HEK293 (cell line): ENCODE measurements at regions not wholly inside any gene's neighbourhood (a gene's known extent, or its start where the extent isn't known, plus 50 kb on each side); places are given as distances from the start of the nearest gene placed in this dataset.

ENCODE experiments used
- CTCF ChIA-PET: fragments of 350-600 bp; formaldehyde crosslinking; extraction: SDS; loops from one replicate; lab custom pipeline; 2021; ENCODE audit warnings: antibody characterized with exemption; lab: Yijun Ruan, JAX
- POLR2A ChIA-PET: fragments of 300-600 bp; formaldehyde crosslinking; extraction: SDS; loops from one replicate; lab custom pipeline; 2020; ENCODE audit warnings: antibody characterized with exemption, inconsistent platforms; lab: Yijun Ruan, JAX
- H3K27ac ChIP-seq: fragments of 200-500 bp; sonication (Bioruptor generic); 2 replicates; pipeline ENCODE4 v1.5.1; 2014; ENCODE audit warnings: low read depth, low read length, control low read depth, inconsistent platforms; ENCODE audit errors: extremely low read depth
- H3K36me3 ChIP-seq, 2 experiments: fragments of 200-500 bp in 1 of 2; sonication (Bioruptor generic) in 1 of 2; 1 replicate in 1 of 2; 2 replicates in 1 of 2; pipeline ENCODE4 v1.5.1; 2014 to 2017; ENCODE audit warnings: inconsistent platforms in 2 of 2, low read length in 2 of 2; ENCODE audit not compliant: control insufficient read depth in 2 of 2, insufficient read depth in 1 of 2
- H3K4me1 ChIP-seq: fragments of 200-500 bp; sonication (Bioruptor generic); 2 replicates; pipeline ENCODE4 v1.5.1; 2014; ENCODE audit warnings: mild to moderate bottlenecking, low read length, inconsistent platforms; ENCODE audit not compliant: control insufficient read depth, insufficient read depth
- H3K4me3 ChIP-seq: 2 replicates; pipeline ENCODE4 v1.5.1; 2011; ENCODE audit warnings: low read depth, mild to moderate bottlenecking, control low read depth, low read length, moderate library complexity
- H3K9me3 ChIP-seq: fragments of 200-500 bp; sonication (Bioruptor generic); 2 replicates; pipeline ENCODE4 v1.5.1; 2014; ENCODE audit warnings: low read depth, low read length, inconsistent platforms; ENCODE audit not compliant: control insufficient read depth, insufficient read depth
- RBAK ChIP-seq: fragments of 450-650 bp; formaldehyde crosslinking; IDR thresholded peaks from 2 replicates; pipeline ENCODE4 v1.5.1; 2016; ENCODE audit warnings: missing biosample characterization, missing genetic modification characterization
- SCRT2 ChIP-seq: fragments of 450-650 bp; formaldehyde crosslinking; IDR thresholded peaks from 2 replicates; pipeline ENCODE4 v1.5.1; 2016; ENCODE audit warnings: missing biosample characterization, missing genetic modification characterization
- SP7 ChIP-seq: fragments of 450-650 bp; formaldehyde crosslinking; IDR thresholded peaks from 2 replicates; pipeline ENCODE4 v1.5.1; 2016; ENCODE audit warnings: missing biosample characterization, missing genetic modification characterization
- ZEB2 ChIP-seq: fragments of 450-650 bp; formaldehyde crosslinking; IDR thresholded peaks from 2 replicates; pipeline ENCODE4 v1.5.1; 2016; ENCODE audit warnings: missing biosample characterization, missing genetic modification characterization
- ZFHX2 ChIP-seq: fragments of 450-650 bp; formaldehyde crosslinking; conservative IDR thresholded peaks from 2 replicates; pipeline ENCODE4 v1.5.1; 2016; ENCODE audit warnings: missing biosample characterization, missing genetic modification characterization
- ZIC2 ChIP-seq: fragments of 450-650 bp; formaldehyde crosslinking; IDR thresholded peaks from 2 replicates; pipeline ENCODE4 v1.5.1; 2016; ENCODE audit warnings: missing biosample characterization, missing genetic modification characterization
- ZNF155 ChIP-seq: fragments of 450-650 bp; formaldehyde crosslinking; IDR thresholded peaks from 2 replicates; pipeline ENCODE4 v1.5.1; 2016; ENCODE audit warnings: missing biosample characterization, missing genetic modification characterization
- ZNF280D ChIP-seq: fragments of 450-650 bp; formaldehyde crosslinking; IDR thresholded peaks from 2 replicates; pipeline ENCODE4 v1.5.1; 2016; ENCODE audit warnings: missing biosample characterization, missing genetic modification characterization
- ZNF341 ChIP-seq: fragments of 450-650 bp; formaldehyde crosslinking; IDR thresholded peaks from 2 replicates; pipeline ENCODE4; 2016; ENCODE audit warnings: low read depth, missing biosample characterization, missing genetic modification characterization
- ZNF350 ChIP-seq: fragments of 450-650 bp; formaldehyde crosslinking; IDR thresholded peaks from 2 replicates; pipeline ENCODE4 v1.5.0; 2017; ENCODE audit warnings: missing biosample characterization, mild to moderate bottlenecking, missing genetic modification characterization
- ZNF391 ChIP-seq: fragments of 450-650 bp; formaldehyde crosslinking; IDR thresholded peaks from 2 replicates; pipeline ENCODE4 v1.5.1; 2016; ENCODE audit warnings: low read depth, missing biosample characterization, missing genetic modification characterization, borderline replicate concordance
- ZNF416 ChIP-seq: fragments of 450-650 bp; formaldehyde crosslinking; IDR thresholded peaks from 2 replicates; pipeline ENCODE4 v1.5.1; 2016; ENCODE audit warnings: missing biosample characterization, missing genetic modification characterization
- ZNF510 ChIP-seq: fragments of 450-650 bp; formaldehyde crosslinking; IDR thresholded peaks from 2 replicates; pipeline ENCODE4 v1.5.1; 2018; ENCODE audit warnings: mild to moderate bottlenecking, missing genetic modification characterization, missing biosample characterization; ENCODE audit not compliant: insufficient replicate concordance
- ZNF560 ChIP-seq: fragments of 450-650 bp; formaldehyde crosslinking; IDR thresholded peaks from 2 replicates; pipeline ENCODE4 v1.5.1; 2017; ENCODE audit warnings: missing biosample characterization, missing genetic modification characterization, borderline replicate concordance
- ZNF623 ChIP-seq: fragments of 450-650 bp; formaldehyde crosslinking; IDR thresholded peaks from 2 replicates; pipeline ENCODE4 v1.5.1; 2016; ENCODE audit warnings: missing biosample characterization, missing genetic modification characterization
- ZNF692 ChIP-seq: fragments of 450-650 bp; formaldehyde crosslinking; IDR thresholded peaks from 2 replicates; pipeline ENCODE4 v1.5.1; 2016; ENCODE audit warnings: missing biosample characterization, missing genetic modification characterization
- ZNF768 ChIP-seq: fragments of 450-650 bp; formaldehyde crosslinking; IDR thresholded peaks from 2 replicates; pipeline ENCODE4 v1.5.1; 2018; ENCODE audit warnings: missing biosample characterization, mild to moderate bottlenecking, missing genetic modification characterization
- ZNF777 ChIP-seq: fragments of 450-650 bp; formaldehyde crosslinking; IDR thresholded peaks from 2 replicates; pipeline ENCODE4 v1.5.1; 2017; ENCODE audit warnings: missing biosample characterization, missing genetic modification characterization, borderline replicate concordance
- ZSCAN30 ChIP-seq: fragments of 450-650 bp; IDR thresholded peaks from 2 replicates; pipeline ENCODE4 v1.5.1; 2018; ENCODE audit warnings: missing biosample characterization, mild to moderate bottlenecking, missing genetic modification characterization, moderate library complexity

GRCh38 chr6:170151804-170152123 is 139.1 kb downstream of the DLL1 start:
- H3K4me1 ChIP-seq, result peaks cover 4% of the 10 kb centered on the region
- CTCF ChIA-PET, result no interaction called here
- H3K36me3 ChIP-seq, result no peaks in the 10 kb centered on the region
- no peak overlapping the region for H3K4me3 ChIP-seq
- POLR2A ChIA-PET, result no interaction called here
- TF ChIP-seq ZNF341 (tag by site-specific recombination), result 0 out of 2 replicates have a peak, but pooled peaks have one; percentile 0
- no peak for TF ChIP-seq ZEB2 (tag by site-specific recombination)
- TF ChIP-seq ZNF692 (tag by site-specific recombination), result no peak
- TF ChIP-seq SP7 (tag by site-specific recombination), result no peak
- no peak for TF ChIP-seq ZNF391 (tag by site-specific recombination)
- no peak overlapping the region for H3K27ac ChIP-seq
- no peaks in the 10 kb centered on the region for H3K9me3 ChIP-seq

- Histone ChIP-seq H3K9me3 (no peaks in the 10 kb centered on the region), H3K4me3 (no peak overlapping the region), H3K4me1 (peaks cover 4% of the 10 kb centered on the region), H3K27ac (no peak overlapping the region), H3K36me3 (no peaks in the 10 kb centered on the region)
- CTCF ChIA-PET, result no interaction called here
- POLR2A ChIA-PET, result no interaction called here
- no peak for TF ChIP-seq ZNF416
- no peak for TF ChIP-seq ZNF623 (tag by site-specific recombination)
- TF ChIP-seq ZNF510 (tag by site-specific recombination), result no peak
- peak; percentile 81 for TF ChIP-seq ZNF341 (tag by site-specific recombination)
- no peak for TF ChIP-seq RBAK
- TF ChIP-seq ZNF777 (tag by site-specific recombination), result no peak
- TF ChIP-seq ZNF560, result no peak
- TF ChIP-seq ZSCAN30 (tag by site-specific recombination), result no peak
- no peak for TF ChIP-seq SCRT2
- TF ChIP-seq ZIC2 (tag by site-specific recombination), result peak; percentile 63
Measured at GRCh38 chr6:170151321-170151771, 139.5 kb downstream of the DLL1 start.

GRCh38 chr6:170150590-170150945 is 140.3 kb downstream of the DLL1 start:
- H3K4me1 ChIP-seq, result peaks cover 4% of the 10 kb centered on the region
- no peak overlapping the region for H3K4me3 ChIP-seq
- H3K36me3 ChIP-seq, result no peaks in the 10 kb centered on the region
- POLR2A ChIA-PET, result no interaction called here
- TF ChIP-seq ZNF350 (tag by site-specific recombination) (no peak), ZNF155 (tag by site-specific recombination) (no peak), ZNF768 (no peak)
- TF ChIP-seq, all 188 proteins: peak for 0
- Histone ChIP-seq H3K9me3 (no peaks in the 10 kb centered on the region), H3K27ac (no peak overlapping the region)
- CTCF ChIA-PET, result no interaction called here

- POLR2A ChIA-PET, result no interaction called here
- H3K27ac ChIP-seq, result no peak overlapping the region
Measured at GRCh38 chr6:170149681-170150589, 140.9 kb downstream of the DLL1 start.

More at GRCh38 chr6:170149681-170150589, 140.9 kb downstream of the DLL1 start:
- H3K4me1 ChIP-seq, result peaks cover 4% of the 10 kb centered on the region
- H3K36me3 ChIP-seq, result no peaks in the 10 kb centered on the region
- CTCF ChIA-PET, result no interaction called here
- no peaks in the 10 kb centered on the region for H3K9me3 ChIP-seq
- H3K4me3 ChIP-seq, result no peak overlapping the region
- peak; percentile 46; the same call in 1 of the 2 replicates for TF ChIP-seq ZFHX2 (tag by site-specific recombination)
- TF ChIP-seq ZNF280D, result no peak
